Ovary (tissue), 3 donors: ENCODE measurements at regions not wholly inside any gene's neighbourhood (a gene's known extent, or its start where the extent isn't known, plus 50 kb on each side); places are given as distances from the start of the nearest gene placed in this dataset.

Experiments
- EP300 ChIP-seq: sonication (generic); formaldehyde crosslinking; IDR thresholded peaks from one replicate; pipeline ENCODE4 v1.6.1; 2017; ENCODE audit warnings: antibody characterized with exemption
- POLR2A ChIP-seq: fragments of 450-650 bp; IDR thresholded peaks from one replicate; pipeline ENCODE4 v1.6.1; 2017; ENCODE audit warnings: antibody characterized with exemption, mild to moderate bottlenecking, moderate library complexity
- TF ChIP-seq, protein P1 (sequence below), 3 donors: fragments of 450-650 bp in 2 of 3; fragments of 200-600 bp in 1 of 3; IDR thresholded peaks; one replicate each; pipeline versions ENCODE4 v1.5.1 to v1.8.0; 2016 to 2022; ENCODE audit warnings: antibody characterized with exemption in 3 of 3, mild to moderate bottlenecking in 1 of 3
- donor health status: DM: no; HTN: no; CAD: no.

DNA sequence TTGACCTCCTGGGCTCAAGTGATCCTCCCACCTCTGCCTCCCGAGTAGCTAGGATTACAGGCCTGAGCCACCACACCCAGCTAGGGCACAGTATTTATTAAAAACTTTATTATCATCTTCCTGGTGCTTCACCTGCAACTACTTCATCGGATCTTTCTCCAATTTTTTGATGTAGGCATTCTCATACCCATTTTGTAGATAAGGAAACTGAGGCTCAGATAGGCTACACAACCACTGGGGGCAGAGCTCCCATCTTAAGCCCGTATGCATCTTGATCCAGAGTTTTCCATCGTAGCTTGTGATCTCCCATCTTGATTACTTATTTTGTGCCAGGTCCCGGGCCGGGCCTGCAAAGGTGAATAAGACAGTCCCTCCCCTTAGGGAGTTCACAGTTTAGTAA, 68.1 kb upstream of the BCOR start:
- no peak for TF ChIP-seq POLR2A
- TF ChIP-seq, protein P1, sequence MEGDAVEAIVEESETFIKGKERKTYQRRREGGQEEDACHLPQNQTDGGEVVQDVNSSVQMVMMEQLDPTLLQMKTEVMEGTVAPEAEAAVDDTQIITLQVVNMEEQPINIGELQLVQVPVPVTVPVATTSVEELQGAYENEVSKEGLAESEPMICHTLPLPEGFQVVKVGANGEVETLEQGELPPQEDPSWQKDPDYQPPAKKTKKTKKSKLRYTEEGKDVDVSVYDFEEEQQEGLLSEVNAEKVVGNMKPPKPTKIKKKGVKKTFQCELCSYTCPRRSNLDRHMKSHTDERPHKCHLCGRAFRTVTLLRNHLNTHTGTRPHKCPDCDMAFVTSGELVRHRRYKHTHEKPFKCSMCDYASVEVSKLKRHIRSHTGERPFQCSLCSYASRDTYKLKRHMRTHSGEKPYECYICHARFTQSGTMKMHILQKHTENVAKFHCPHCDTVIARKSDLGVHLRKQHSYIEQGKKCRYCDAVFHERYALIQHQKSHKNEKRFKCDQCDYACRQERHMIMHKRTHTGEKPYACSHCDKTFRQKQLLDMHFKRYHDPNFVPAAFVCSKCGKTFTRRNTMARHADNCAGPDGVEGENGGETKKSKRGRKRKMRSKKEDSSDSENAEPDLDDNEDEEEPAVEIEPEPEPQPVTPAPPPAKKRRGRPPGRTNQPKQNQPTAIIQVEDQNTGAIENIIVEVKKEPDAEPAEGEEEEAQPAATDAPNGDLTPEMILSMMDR (IDR thresholded peaks at IDR 0.05) = no peak
- TF ChIP-seq EP300 = no peak
